Esophagus squamous epithelium (tissue), 5 donors: ENCODE measurements at regions not wholly inside any gene's neighbourhood (a gene's known extent, or its start where the extent isn't known, plus 50 kb on each side); places are given as distances from the start of the nearest gene placed in this dataset.

Experiments
- DNase-seq: peaks from one replicate; lab custom pipeline; 2025; lab: John Stamatoyannopoulos, UW
- H3K27ac ChIP-seq, 4 donors: fragments of 200-600 bp; sonication (generic); one replicate each; pipeline ENCODE4 v1.5.1; 2016 to 2019; ENCODE audit warnings: mild to moderate bottlenecking in 1 of 4
- H3K27me3 ChIP-seq, 4 donors: fragments of 200-600 bp; sonication (generic); 1 replicate in 3 of 4; 2 replicates in 1 of 4; pipeline versions ENCODE4 v1.5.1 to v1.6.0; 2017 to 2021; ENCODE audit warnings: antibody characterized with exemption in 1 of 4
- H3K36me3 ChIP-seq, 3 donors: fragments of 200-600 bp; sonication (generic); one replicate each; pipeline ENCODE4 v1.5.1; 2016 to 2019
- H3K4me1 ChIP-seq, 3 donors: fragments of 200-600 bp; sonication (generic); one replicate each; pipeline ENCODE4 v1.5.1; 2017 to 2019
- H3K4me3 ChIP-seq, 4 donors: fragments of 200-600 bp; sonication (generic); 1 replicate in 3 of 4; 2 replicates in 1 of 4; pipeline ENCODE4 v1.5.1; 2016 to 2019; ENCODE audit warnings: mild to moderate bottlenecking in 2 of 4, moderate library complexity in 1 of 4
- H3K9me3 ChIP-seq, 3 donors: fragments of 200-600 bp; sonication (generic); one replicate each; pipeline ENCODE4 v1.5.1; 2016 to 2019
- CTCF ChIP-seq, 6 experiments: fragments of 450-650 bp in 4 of 6; fragments of 200-600 bp in 2 of 6; sonication (generic) in 2 of 6; IDR thresholded peaks; one replicate each; pipeline ENCODE4 v1.5.1; 2016 to 2019; ENCODE audit warnings: antibody characterized with exemption in 6 of 6, mild to moderate bottlenecking in 4 of 6, moderate library complexity in 4 of 6
- POLR2A ChIP-seq, 4 donors: fragments of 450-650 bp; IDR thresholded peaks; one replicate each; pipeline ENCODE4 v1.6.1; 2017; ENCODE audit warnings: antibody characterized with exemption in 4 of 4, mild to moderate bottlenecking in 4 of 4, moderate library complexity in 3 of 4
- WGBS, 2 donors: methylation state at CpG; one replicate each; pipeline ENCODE4 v1.1.5; 2018; 5-methylcytosine and 5-hydroxymethylcytosine counted together
- intact Hi-C: fragments of 100-400 bp; cut with DNase I; formaldehyde crosslinking; loops from one replicate; pipeline ENCODE4 v1.15.0; 2022
- donor health status: DM: yes; HTN: yes; CAD: no.

GRCh38 chr5:124952079-124952478, 205.6 kb upstream of the ZNF608 start:
- Histone ChIP-seq H3K4me3 (no peak overlapping the region), H3K27ac (no peak overlapping the region), H3K27me3 (no peaks in the 10 kb centered on the region), H3K4me1 (no peaks in the 10 kb centered on the region), H3K9me3 (no peaks in the 10 kb centered on the region), H3K36me3 (no peaks in the 10 kb centered on the region)
- TF ChIP-seq POLR2A (IDR thresholded peaks at IDR 0.05) (no peak), CTCF (IDR thresholded peaks at IDR 0.05) (no peak)
- intact Hi-C loops = no loop called here
- no peak for DNase-seq
- WGBS, 2 donors = 50 to 85% methylated on average over 7 of the region's 7 CpGs

GRCh38 chr5:124952566-124952965, 206.1 kb upstream of the ZNF608 start:
- no peaks in the 10 kb centered on the region for H3K27me3 ChIP-seq
- intact Hi-C loops = no loop called here
- no peaks in the 10 kb centered on the region for H3K4me1 ChIP-seq
- H3K9me3 ChIP-seq = no peaks in the 10 kb centered on the region
- TF ChIP-seq POLR2A (IDR thresholded peaks at IDR 0.05) (no peak), CTCF (IDR thresholded peaks at IDR 0.05) (no peak)
- H3K36me3 ChIP-seq = no peaks in the 10 kb centered on the region
- 67 to 97% methylated on average over 2 of the region's 2 CpGs for WGBS, 2 donors
- H3K4me3 ChIP-seq = no peak overlapping the region
- DNase-seq = no peak
- no peak overlapping the region for H3K27ac ChIP-seq

- Histone ChIP-seq H3K27me3 (no peaks in the 10 kb centered on the region), H3K36me3 (no peaks in the 10 kb centered on the region), H3K4me1 (no peaks in the 10 kb centered on the region), H3K9me3 (no peaks in the 10 kb centered on the region), H3K27ac (no peak overlapping the region), H3K4me3 (no peak overlapping the region)
- TF ChIP-seq POLR2A (IDR thresholded peaks at IDR 0.05) (no peak), CTCF (IDR thresholded peaks at IDR 0.05) (no peak)
- intact Hi-C loops = no loop called here
- DNase-seq = no peak
- 82 to 86% methylated on average over 2 of the region's 2 CpGs for WGBS, 2 donors
Observed at GRCh38 chr5:124954784-124955183, 208.3 kb upstream of the ZNF608 start.

GRCh38 chr5:124956471-124957029, 210.1 kb upstream of the ZNF608 start:
- intact Hi-C loops = no loop called here
- Histone ChIP-seq H3K4me1 (no peaks in the 10 kb centered on the region), H3K9me3 (no peaks in the 10 kb centered on the region), H3K36me3 (no peaks in the 10 kb centered on the region), H3K27ac (no peak overlapping the region), H3K4me3 (no peak overlapping the region), H3K27me3 (no peaks in the 10 kb centered on the region)
- DNase-seq = no peak
- WGBS, 2 donors = 78 to 93% methylated on average over 1 of the region's 1 CpG
- TF ChIP-seq POLR2A (IDR thresholded peaks at IDR 0.05) (no peak), CTCF (IDR thresholded peaks at IDR 0.05) (no peak)

- WGBS, 2 donors = 84 to 87% methylated on average over 4 to 5 of the region's 5 CpGs
- H3K27ac ChIP-seq = no peak overlapping the region
Observed at GRCh38 chr5:124957063-124957462, 210.6 kb upstream of the ZNF608 start.

More at GRCh38 chr5:124957063-124957462, 210.6 kb upstream of the ZNF608 start:
- TF ChIP-seq CTCF (IDR thresholded peaks at IDR 0.05) = no peak
- TF ChIP-seq POLR2A (IDR thresholded peaks at IDR 0.05) = no peak
- intact Hi-C loops = no loop called here
- DNase-seq = no peak
- no peaks in the 10 kb centered on the region for H3K27me3 ChIP-seq
- H3K9me3 ChIP-seq = no peaks in the 10 kb centered on the region
- H3K4me3 ChIP-seq = no peak overlapping the region
- H3K4me1 ChIP-seq = no peaks in the 10 kb centered on the region
- H3K36me3 ChIP-seq = no peaks in the 10 kb centered on the region
